ENCODE measurements at regions not wholly inside any gene's neighbourhood (a gene's known extent, or its start where the extent isn't known, plus 50 kb on each side); places are given as distances from the start of the nearest gene placed in this dataset.

DNA sequence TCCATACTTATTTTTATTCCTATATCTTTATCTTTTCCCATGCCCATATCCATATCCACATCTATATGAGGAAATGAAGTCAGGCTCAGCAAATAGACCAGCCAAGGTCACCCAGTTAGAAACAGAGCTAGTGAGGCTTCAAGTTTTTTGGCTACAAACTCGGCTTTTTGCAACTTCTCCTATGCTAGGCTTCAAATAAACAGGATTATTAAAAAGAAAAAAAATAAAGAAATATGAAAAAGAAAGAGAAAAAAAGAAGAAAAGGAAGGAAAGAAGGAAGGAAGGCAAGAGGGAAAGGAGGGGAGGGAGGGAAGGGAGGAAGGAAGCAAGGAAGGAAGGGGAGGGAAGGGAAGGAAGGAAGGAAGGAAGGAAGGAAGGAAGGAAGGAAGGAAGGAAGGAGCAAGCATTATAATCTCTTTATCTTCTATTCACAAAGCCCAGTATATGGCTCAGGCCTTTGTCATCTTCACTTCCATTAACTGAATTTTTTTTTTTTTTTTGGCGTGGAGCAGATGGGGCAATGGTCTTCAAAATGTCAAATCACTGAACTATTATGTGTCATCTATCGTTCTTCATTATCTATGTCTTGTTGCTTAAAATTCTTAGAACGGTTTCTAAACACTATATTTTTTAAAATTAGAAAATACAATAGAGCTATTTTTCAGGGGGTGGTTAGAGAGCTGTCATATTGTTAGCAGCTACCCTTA lies 418.2 kb downstream of the VRK1 start:
- no peak for DNase-seq

DNA sequence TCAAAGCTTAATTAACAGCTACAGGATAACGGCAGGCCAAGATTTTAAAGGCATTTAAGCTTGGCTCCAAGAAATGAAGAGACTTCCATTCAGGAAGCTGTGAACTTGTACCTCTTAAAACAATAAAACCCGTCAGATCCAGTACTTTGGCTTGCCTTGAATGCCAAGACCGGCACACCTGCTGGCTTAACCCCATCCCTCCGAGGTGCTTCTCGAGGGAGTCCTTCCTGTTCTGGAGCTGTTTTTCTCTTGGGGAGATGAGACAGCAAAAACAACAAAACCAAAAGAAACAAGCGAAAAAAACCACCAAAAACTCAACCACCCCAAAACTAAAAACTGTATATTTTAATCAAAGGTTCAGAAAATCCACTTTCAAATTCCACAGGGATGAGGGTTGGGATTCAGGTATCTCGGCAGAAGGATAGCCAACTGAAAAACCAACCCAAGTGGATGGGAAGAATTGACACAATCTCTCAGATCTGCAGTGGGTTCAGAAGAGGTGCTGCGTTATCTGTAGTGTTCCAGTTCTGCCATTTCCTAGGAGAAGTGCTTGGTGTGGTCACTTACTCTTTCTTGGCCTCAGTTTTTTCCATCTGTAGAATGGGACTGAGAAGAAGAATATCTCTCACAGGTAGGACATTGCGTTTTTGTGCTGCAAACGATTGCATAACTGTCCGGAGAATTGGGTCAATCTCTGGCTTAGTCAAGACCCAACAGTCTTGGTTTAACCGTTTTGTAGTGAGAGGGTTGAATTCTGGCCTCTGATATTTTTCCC lies 420.1 kb downstream of the VRK1 start:
- DNase-seq, result no peak

DNA sequence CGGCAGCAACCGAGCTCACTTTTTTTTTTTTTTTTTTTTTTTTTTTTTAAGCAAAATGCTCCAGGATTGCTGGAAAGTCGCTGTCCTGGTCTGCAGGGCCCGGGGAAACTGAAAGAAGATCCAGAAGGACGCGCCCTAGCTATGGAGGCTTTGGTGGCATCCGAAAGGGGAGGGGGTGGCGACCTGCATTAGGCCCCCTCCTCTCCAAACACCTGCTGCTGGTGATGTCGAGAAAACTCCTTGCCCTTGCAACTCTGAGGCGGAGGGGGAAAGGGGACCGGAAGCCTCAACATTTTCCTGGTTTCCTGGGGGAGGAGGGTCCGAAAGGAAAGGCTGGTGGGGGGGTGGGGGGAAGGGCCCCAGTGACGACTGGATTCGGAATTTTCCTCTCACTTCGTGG lies 421.1 kb downstream of the VRK1 start:
- no peak for DNase-seq

DNA sequence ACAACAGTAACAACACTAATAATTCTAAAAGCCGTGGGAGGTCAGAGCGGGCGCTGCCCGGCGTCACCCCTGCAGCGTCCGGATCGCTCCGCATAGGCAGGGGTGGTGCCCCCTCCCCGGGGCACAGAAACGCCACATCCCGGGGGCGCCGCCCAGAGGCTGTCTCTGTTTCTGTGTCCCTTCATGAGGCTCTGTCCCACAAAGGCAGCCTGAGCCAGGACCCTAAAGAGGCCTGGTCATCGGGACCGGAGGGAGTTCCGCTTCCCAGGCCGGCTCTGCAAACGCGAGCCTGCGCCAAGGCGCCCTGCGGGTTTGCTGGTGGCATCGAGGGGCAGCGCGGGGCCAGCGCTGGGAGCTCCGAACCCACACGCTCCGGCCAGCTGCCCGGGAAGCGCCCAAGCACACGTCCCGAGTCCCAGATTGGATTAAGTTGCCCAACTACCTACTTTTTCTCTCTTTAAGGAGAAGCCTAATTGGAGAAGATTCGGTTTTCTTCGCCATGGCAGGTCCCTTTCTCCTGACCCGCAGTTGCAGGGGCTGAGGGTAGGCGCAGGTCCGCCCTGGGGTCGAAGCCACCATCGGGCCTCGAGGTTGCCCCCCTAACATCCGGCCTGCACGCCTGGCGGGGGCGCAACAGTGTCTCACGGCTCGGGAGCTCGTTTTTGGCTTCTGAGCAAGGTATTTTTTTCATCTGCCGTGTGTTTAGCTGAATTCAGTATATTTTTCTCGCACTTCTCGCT lies 421.7 kb downstream of the VRK1 start:
- peak in 1 of 2 donors; percentile 23 for DNase-seq

DNA sequence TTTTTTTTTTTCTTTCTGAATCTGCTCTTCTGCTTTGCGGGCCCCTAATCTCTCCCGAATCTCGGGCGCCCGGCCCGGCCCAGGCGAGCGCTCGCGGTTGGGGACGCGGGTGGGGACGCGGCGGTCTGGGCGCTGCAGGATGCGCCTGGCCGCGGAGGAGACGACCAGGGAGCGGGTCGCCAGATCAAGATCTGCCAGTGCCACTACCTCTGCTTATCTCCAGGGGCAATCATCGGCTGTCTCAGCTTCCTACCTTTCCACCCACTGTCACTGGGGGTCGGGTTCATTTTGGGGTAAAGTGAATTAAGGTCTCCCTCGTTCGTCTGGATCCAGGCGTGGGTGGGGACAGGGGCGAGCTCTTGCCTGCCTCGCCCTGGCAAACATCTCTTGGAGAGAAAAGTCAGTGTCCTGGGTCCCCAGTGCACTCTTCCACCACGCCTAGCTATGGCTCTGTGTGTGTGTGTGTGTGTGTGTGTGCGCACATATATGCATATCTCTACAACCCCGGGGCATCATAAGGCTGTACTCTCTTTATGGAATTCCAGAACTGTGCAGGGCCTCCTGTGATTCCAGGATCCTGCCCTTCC lies 422.3 kb downstream of the VRK1 start:
- peak in 1 of 2 donors; percentile 8 for DNase-seq

DNA sequence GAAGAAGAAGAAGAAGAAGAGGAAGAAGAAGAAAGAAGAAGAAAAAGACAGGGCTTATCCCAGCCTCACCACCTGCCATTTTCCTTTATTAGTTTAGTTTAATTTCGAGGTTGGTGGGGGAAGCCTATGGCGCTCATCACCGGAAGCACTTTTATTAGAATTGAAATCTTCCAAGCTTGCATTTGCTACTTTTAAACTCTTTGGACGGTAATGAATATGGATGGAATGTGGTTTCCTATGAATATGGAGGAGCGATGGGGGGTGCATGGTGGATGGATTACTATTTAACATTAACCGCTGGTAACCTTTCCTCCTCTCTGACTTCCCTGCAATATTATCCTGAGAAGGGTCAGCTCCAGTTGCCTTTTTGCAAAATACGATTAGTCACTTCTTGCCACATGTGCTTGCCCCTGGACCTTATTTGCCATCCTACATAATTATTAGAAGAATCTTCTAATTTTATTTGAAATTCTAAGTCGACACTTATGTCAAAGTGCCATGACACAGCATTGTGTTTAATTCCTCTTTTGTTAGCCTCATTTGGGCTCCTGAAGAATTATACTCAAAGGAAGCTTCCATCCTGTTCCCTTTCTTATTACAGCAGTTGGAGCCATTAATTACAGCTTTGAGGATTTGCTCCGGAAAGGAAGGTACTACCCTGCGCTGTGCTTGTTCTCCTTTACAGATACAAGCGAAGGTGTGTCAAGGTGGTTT lies 424.5 kb downstream of the VRK1 start:
- no peak for DNase-seq

DNA sequence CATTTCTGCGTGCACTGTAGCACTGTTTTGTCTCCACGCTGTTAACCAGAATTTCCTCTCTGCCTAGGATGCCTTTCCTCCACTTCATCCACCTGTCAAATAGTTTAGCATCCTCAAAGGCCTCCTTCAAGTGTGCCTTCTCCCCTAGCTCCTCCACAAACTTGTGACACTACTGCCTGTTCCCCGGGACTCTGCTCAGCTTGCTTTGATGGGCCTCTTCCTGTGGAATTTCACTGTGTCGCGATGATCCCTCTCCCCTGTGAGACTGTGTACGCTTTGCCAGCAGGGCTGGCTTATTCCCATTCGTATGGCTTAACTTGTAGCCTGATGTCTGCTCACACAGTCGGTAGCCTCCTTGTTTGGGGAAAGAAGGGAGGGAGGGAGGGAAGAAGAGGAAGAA lies 426.8 kb downstream of the VRK1 start:
- no peak for DNase-seq

DNA sequence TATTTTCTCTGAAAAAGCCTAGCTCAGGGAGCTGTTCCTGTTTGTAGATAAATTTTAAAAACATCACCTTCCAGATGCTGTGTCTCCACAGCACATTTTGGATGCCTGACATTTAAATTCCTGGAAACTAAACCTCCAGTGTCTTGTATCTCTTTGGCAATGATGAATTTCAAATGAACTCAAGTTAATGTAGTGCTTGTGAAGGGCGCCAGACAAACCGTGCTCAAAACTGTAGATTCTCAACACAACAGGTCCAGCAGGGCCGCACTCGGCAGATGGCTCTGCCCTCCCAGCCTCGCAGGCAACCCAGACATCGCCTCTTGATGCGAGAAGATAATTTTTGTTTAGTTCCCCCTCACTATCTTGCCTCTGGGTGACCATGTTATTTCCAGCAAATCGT lies 432.9 kb downstream of the VRK1 start:
- DNase-seq, result no peak

DNA sequence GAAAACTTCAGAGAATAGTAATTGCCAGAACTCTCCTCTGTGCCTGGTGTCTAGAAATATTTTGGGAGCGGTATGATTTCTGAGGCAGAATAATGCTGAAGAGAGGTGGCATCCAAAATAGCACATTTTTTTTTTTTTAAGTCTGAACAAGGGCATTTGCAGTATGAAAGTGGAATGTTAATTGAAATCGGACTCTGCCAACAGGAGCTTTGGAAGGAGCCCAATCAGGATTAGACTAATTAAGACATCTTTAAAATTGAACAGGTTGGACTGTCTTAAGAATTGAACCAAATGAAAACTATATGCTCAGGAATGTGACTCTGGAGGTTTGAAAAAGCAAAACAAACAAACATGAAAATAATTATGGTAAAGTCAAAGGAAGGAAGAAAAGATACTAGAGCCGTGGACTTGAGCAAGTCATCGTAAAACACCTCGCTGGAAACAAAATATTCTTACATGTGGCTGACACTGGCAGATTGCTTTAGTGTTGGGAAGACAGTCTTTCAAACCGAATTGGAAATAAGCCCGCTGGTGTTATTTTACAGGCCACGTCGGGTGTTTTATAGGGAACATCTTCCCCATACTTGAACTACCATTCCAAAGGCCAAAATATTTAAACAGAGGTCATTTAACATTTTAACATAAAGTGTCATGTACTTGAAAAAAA lies 436.3 kb downstream of the VRK1 start:
- DNase-seq, result no peak

DNA sequence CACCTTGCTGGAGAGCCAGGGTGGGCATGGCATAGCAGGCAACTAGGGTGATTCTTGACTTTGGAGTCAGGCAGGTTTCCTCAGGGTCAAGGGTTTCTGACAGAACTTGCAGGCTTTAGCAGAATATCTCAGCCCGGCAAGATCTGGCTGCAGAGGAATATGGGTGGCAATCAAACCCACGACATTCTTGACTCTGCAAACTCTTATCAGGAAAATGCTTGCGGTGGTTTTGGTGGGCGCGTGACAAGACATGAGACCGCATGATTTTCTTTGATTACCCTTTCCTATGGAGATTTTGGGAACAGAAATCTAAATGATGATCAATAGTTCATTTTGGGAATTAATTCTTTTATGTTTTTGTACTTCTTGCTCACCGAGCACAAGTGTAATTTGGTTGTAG lies 449.5 kb downstream of the VRK1 start:
- no peak for DNase-seq

DNA sequence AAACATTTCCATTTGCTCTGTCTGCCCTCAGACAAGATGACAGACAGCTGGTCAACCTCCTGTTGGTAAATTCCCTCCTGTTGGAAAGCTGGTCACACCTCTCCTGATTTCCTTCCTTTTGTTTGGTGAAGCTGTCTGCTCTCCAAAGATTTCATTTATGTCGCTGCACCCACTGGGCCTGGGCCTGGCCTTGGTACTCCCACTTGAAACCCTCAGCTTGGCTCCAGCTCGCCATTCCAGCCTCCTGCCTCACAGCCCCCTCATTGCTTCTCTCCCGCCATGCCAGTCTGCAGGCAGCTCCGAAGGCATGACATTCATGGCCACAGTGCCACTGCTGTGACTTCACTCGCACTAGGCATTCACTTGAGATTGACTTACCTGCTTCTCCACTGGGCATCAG lies 451.8 kb downstream of the VRK1 start:
- no peak for DNase-seq

DNA sequence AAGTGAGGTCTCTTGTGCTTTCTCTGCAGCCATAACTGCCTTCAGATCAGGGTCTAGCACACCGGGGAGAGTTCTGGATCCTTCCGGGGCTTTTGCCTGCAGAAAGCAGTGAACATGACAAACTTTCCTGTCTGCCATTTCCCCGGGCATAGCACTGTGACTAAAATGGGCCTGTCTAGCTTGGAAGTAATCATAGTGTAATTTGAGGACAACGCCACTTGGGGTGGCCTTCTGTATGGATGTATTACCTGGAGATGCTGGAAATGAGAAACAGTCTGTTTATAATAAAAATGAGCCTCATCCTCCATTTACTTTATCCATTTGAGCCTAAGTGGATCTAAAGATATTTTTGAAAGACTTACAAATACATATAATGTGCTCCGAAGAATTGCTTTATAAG lies 453.7 kb downstream of the VRK1 start:
- no peak for DNase-seq

DNA sequence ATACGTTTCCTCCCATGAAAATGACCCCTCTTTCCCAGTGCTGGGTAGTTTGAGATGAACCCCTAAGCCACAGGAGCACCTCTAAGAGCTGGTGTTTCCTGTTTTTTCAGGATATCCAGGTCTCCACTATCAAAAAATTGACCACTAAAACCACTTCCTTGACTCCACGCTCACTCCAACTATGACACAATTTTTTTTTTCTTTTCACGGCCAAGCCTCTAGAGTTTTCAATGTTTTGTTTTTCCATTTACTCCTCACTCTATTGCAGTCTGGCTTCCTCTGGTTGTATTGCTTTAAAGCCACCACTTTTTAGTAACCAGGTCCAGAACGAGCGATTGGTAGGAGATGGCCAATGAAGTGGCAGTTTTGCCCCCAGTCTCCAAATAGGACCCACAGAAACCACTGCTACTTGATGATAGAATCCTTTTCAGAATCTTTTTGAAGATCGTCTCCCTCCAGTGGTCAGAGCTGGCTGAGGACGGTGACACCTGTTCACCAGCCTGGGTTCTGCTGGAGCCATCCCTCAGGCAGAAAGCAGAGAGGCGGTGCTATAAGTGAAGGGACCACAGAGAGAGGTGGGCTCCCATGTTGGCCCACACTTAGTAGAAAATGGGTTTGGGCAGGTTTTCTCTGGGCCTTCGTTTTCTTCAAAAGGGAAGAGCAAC lies 454.4 kb downstream of the VRK1 start:
- DNase-seq, result peak in 1 of 2 donors; percentile 7

DNA sequence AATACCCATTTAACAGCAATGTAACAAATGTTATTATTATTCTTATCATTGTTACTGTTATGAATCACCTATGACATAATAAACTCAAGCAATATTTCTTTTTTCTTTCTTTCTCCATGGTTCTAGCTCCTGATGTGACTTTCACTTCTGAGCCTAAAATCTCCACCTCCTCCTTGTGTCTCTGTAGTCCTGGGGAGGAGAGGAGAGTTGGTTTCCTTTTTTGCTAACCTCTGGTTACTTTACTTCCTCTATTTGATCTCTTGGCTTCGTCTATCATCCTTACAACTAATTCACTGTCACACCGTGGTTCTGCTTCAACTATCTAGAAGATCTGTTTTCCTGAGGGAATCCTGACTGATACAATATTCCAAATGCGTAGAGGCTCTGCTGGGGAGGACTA lies 456.6 kb downstream of the VRK1 start:
- DNase-seq, result no peak

DNA sequence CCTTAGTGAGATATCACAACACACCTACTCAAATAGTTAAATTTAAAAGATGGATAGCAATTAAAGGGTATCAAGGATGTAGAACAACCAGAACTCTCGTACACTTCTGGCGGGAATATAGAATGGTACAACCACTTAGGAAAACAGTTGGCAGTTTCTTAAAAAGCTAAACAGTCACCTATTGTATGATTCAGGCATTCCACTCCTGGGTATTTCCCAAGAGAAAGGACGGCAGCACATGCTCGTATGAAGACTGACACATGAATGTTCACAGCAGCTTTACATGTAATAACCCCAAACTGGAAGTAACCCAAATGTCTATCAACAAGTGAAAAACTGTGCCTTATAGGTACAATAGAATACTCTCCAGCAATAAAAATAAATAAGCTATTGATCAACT lies 465.2 kb downstream of the VRK1 start:
- no peak for DNase-seq

DNA sequence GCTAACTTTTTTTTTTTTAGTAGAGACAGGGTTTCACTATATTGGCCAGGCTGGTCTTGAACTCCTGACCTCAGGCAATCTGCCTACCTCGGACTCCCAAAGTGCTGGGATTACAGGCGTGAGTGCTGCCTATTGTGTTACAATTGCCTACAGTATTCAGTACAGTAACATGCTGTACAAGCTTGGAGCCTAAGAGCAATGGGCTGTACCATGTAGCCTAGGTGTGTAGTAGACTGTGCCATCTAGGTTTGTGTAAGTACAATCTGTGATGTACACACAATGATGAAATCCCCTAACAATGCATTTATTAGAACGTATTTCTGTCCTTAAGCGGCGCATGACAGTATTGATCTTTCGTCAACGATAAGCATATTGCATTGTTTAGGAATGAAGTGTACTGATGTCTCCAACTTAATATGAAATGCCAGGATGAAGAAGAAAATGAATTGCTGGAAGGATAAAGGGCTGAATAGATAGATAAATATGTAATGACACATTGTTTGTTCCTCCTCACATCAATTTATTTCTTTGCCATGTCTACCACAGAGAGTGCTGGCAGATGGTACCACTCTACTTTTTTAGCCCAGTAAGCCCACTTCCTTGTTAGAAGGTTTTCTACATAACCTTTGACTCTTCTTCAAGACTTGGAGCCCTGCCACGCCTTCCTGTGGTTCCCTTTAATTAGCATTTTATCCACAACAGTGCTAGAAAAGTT lies 467.5 kb downstream of the VRK1 start:
- no peak for DNase-seq

DNA sequence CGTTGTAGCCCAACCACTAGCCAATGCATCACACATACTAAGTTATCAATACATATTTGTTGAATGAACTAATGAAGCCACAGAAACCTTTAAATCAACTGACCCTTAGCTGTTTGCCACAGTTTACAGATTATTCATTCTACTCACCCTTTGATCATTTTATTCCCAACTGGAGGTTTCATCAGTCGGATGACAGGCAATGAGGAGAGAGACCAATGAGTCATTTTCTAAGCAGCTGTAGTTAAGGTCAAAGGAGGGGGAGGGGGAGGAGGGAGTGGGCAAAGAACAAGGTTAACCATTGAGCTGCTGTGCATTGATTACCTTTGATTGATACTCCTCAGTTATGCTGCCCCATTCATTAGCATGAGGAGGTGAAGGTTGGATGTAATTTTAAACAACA lies 469.5 kb downstream of the VRK1 start:
- no peak for DNase-seq

DNA sequence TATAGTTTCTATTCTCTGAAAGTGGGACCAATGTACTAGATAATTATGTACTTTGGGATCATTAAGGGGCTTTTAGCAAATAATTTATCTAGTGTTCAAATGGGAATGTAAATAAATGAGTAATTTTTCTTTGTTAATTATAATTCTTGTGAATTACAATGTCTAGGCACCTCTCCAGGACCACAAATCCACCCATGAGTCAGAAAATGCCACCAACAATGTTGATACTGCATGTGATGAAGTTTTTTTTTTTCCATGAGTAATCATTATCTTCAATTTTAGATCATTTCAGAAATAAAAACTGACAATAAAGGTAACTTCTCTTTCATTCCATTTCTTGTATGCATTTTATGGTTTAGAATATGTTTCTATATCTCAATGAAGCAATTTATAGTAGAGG lies 470.3 kb downstream of the VRK1 start:
- DNase-seq, result no peak

DNA sequence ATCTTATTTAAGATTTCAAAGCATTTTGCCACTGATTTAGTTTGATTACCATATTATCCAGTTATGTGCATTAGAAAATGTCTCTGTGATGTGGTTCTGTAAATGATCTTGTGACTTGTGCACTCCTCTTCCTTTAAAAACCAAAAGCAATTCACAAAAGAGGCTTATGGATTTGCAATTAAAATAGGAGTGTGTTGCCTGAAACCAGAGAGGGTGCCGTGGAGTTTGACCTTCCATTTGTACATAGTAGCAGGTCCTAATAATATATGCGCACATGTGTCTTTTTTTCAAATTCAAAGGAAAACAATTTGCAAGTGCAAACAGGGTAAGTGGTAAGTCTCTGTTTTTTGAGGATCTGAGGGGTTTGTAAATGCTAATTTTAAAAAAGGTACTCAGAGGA lies 470.9 kb downstream of the VRK1 start:
- DNase-seq, result no peak

DNA sequence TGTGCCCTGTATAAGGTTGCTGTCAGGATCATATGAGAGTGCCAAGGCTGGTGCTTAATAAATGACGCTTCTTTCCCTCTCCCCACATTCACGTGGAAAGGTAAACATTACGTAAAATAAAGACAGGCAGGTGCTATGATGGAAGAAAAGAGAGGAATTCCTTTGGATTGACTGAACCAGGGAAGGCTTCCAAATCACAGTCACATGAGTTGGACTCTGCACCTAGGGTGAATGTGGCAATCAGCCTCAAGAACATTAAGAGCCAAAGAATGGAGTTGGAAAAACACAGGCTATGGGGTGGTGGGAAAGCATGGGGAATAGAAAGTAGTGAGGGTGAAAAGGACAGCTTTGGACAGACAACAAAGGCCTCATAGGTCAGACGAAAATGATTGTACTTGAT lies 473.1 kb downstream of the VRK1 start:
- DNase-seq, result no peak

DNA sequence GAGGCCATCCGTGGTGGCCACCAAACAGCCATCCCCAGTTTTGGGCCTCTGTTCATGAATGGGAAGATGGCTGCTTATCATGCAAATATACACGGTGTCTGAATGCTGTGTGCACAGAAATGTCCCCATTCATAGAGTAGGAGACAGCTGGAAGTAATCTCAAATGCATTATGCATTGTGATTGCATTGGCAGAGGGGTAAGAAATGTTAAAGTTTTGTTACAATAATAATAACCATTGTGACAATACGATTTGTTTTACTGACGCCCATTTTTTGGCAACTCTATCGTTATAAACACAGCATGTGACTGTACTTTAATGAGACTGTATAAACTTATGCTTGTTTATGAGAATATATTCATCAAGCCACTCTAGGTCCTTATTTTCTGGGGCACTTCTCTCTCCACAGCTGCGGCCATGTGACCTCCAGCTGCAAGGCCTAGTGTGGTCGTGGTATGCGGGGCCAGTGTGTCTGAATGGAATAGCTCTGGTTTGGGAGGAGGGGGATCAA lies 474.3 kb downstream of the VRK1 start:
- no peak for DNase-seq
